Testis (tissue), 2 donors: ENCODE measurements at regions not wholly inside any gene's neighbourhood (a gene's known extent, or its start where the extent isn't known, plus 50 kb on each side); places are given as distances from the start of the nearest gene placed in this dataset.

Experiments used
- CTCF ChIP-seq, 3 experiments: fragments of 450-650 bp in 2 of 3; fragments of 200-600 bp in 1 of 3; sonication (generic) in 1 of 3; IDR thresholded peaks; one replicate each; pipeline ENCODE4 v1.5.1; 2016 to 2019; ENCODE audit warnings: antibody characterized with exemption in 3 of 3, mild to moderate bottlenecking in 2 of 3, moderate library complexity in 1 of 3
- POLR2A ChIP-seq: fragments of 450-650 bp; IDR thresholded peaks from one replicate; pipeline ENCODE4 v1.6.1; 2017; ENCODE audit warnings: antibody characterized with exemption, mild to moderate bottlenecking, moderate library complexity

DNA sequence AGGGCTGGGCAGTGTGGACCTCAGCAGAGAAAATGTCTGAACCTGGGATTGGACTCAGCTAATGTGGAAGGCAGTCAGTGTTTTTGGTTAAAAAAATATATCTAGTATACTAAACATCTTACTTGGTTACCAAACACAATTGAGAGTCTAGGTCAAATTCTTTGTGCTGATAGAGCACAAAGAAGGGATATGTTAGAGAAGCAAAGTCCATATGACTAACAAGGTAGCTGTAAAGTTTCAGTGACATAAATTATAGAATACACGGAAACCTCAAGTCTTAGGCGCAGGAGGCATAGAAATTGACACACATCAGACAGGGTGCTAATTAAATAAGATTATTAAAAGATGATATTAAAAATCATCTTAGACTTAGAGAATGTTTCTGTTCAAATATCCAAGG lies 718.3 kb downstream of the TLR4 start:
- TF ChIP-seq POLR2A (no peak), CTCF (IDR thresholded peaks at IDR 0.05) (no peak)
